ENCODE measurements at regions not wholly inside any gene's neighbourhood (a gene's known extent, or its start where the extent isn't known, plus 50 kb on each side); places are given as distances from the start of the nearest gene placed in this dataset.

GRCh38 chr4:71123951-71124350 is 130.5 kb downstream of the DCK start:
- no peak overlapping the region for H3K27ac Mint-ChIP-seq
- H3K36me3 Mint-ChIP-seq = peaks cover 15% of the 10 kb centered on the region
- DNase-seq (ENCODE audit: low spot score) (no peak), ATAC-seq (no peak)
- H3K4me3 Mint-ChIP-seq = no peak overlapping the region
- H3K27me3 Mint-ChIP-seq (ENCODE audit: low read depth) = peaks cover 3% of the 10 kb centered on the region; the same call in 1 of the 2 replicates
- H3K9me3 Mint-ChIP-seq = peaks cover 23% of the 10 kb centered on the region
- CTCF ChIA-PET = no interaction called here
- TF ChIP-seq ZNF232 (CRISPR knock-in tag; IDR thresholded peaks at IDR 0.05) = no peak
- no peak for TF ChIP-seq CBFB (CRISPR knock-in tag; IDR thresholded peaks at IDR 0.05; ENCODE audit: low read depth)
- TF ChIP-seq MAX (CRISPR knock-in tag; IDR thresholded peaks at IDR 0.05) = no peak
- H3K4me1 Mint-ChIP-seq = no peaks in the 10 kb centered on the region
- POLR2A ChIA-PET = no interaction called here

- POLR2A ChIA-PET = no interaction called here
- Mint-ChIP-seq H3K27ac (no peak overlapping the region), H3K36me3 (peaks cover 12% of the 10 kb centered on the region), H3K27me3 (ENCODE audit: low read depth) (peaks cover 3% of the 10 kb centered on the region; the same call in 1 of the 2 replicates), H3K9me3 (peaks cover 11% of the 10 kb centered on the region), H3K4me1 (no peaks in the 10 kb centered on the region), H3K4me3 (no peak overlapping the region)
- ATAC-seq (no peak), DNase-seq (ENCODE audit: low spot score) (no peak)
- CTCF ChIA-PET = no interaction called here
- TF ChIP-seq JAZF1 (CRISPR knock-in tag; IDR thresholded peaks at IDR 0.05) (no peak), NFE2L1 (CRISPR knock-in tag; IDR thresholded peaks at IDR 0.05) (no peak), ZNF317 (CRISPR knock-in tag; IDR thresholded peaks at IDR 0.05; ENCODE audit: borderline replicate concordance, low read depth) (no peak), NR3C1 (CRISPR knock-in tag; conservative IDR thresholded peaks at IDR 0.05; ENCODE audit: low read depth) (no peak), USF1 (CRISPR knock-in tag; IDR thresholded peaks at IDR 0.05) (no peak), ERG (CRISPR knock-in tag; IDR thresholded peaks at IDR 0.05) (no peak), E2F4 (CRISPR knock-in tag; IDR thresholded peaks at IDR 0.05; ENCODE audit: borderline replicate concordance, low read depth) (no peak), AR (CRISPR knock-in tag; IDR thresholded peaks at IDR 0.05) (no peak), PRRX2 (CRISPR knock-in tag; IDR thresholded peaks at IDR 0.05) (no peak), ZBTB43 (CRISPR knock-in tag; IDR thresholded peaks at IDR 0.05) (no peak), ETV6 (CRISPR knock-in tag; IDR thresholded peaks at IDR 0.05) (no peak), RELA (CRISPR knock-in tag; IDR thresholded peaks at IDR 0.05; ENCODE audit: borderline replicate concordance) (no peak), SOX15 (CRISPR knock-in tag; IDR thresholded peaks at IDR 0.05) (no peak)
These were observed 131.7 kb downstream of the DCK start for GRCh38 chr4:71125137-71125536.

- no peak for DNase-seq (ENCODE audit: low spot score)
- CTCF ChIA-PET = no interaction called here
- peaks cover 3% of the 10 kb centered on the region for H3K9me3 Mint-ChIP-seq
These were observed 133.3 kb downstream of the DCK start for GRCh38 chr4:71126719-71127118.

More at GRCh38 chr4:71126719-71127118, 133.3 kb downstream of the DCK start:
- H3K4me1 Mint-ChIP-seq = no peaks in the 10 kb centered on the region
- no peak overlapping the region for H3K4me3 Mint-ChIP-seq
- no peak overlapping the region for H3K27ac Mint-ChIP-seq
- no peak for ATAC-seq
- H3K27me3 Mint-ChIP-seq (ENCODE audit: low read depth) = peaks cover 3% of the 10 kb centered on the region; the same call in 1 of the 2 replicates
- TF ChIP-seq MXD4 (CRISPR knock-in tag; IDR thresholded peaks at IDR 0.05; ENCODE audit: borderline replicate concordance) = no peak
- TF ChIP-seq MLX (CRISPR knock-in tag; IDR thresholded peaks at IDR 0.05) = no peak
- H3K36me3 Mint-ChIP-seq = peaks cover 3% of the 10 kb centered on the region
- POLR2A ChIA-PET = no interaction called here
